Bronchial epithelial cell (primary cell): ENCODE measurements at regions not wholly inside any gene's neighbourhood (a gene's known extent, or its start where the extent isn't known, plus 50 kb on each side); places are given as distances from the start of the nearest gene placed in this dataset.
"Not testable (repeated sequence)": the region's sequence is repeated elsewhere in the genome, so short reads cannot be mapped to it uniquely, and the experiment has no call there.

Experiments
- DNase-seq: peaks from one replicate; pipeline ENCODE4 v3.0.0-alpha.2; 2010; ENCODE audit warnings: low read depth
- FAIRE-seq: peaks from 2 replicates; lab custom pipeline; 2011; peaks lifted over from hg19 to GRCh38; lab: Jason Lieb, UNC
- H3K27me3 ChIP-seq: 2 replicates; pipeline ENCODE4 v1.5.1; 2011; ENCODE audit warnings: low read length; ENCODE audit not compliant: control insufficient read depth, insufficient read depth
- H3K36me3 ChIP-seq: 2 replicates; pipeline ENCODE4 v1.5.1; 2011; ENCODE audit warnings: low read length; ENCODE audit not compliant: control insufficient read depth, insufficient read depth
- H3K4me3 ChIP-seq: 2 replicates; pipeline ENCODE4 v1.5.1; 2011; ENCODE audit warnings: mild to moderate bottlenecking, low read depth, low read length, control low read depth
- TF ChIP-seq, protein P1 (sequence below): IDR thresholded peaks from 2 replicates; pipeline ENCODE4 v1.5.1; 2011; ENCODE audit warnings: mild to moderate bottlenecking, moderate library complexity, low read length, control low read depth, inconsistent platforms; ENCODE audit not compliant: insufficient read depth, severe bottlenecking

DNA sequence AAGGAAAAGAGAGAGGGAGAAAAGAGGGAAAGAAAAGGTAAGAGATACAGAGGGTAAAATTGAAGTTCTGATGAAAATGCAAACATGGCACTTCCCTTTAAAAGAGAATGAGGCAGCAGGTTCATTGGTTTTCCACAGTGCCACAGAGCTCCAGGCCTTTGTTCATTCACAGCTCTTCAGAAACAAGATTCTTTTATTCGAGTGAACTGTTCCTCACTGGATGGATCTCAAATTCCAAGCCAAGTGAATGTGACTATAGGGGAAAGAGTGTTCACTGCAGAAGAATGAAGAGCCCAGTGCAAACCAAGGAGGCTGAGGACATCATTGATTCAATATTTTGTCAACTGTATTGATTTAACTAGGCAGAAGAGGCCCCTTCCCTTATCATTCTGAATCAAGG, 280.3 kb upstream of the PROK2 start:
- FAIRE-seq: no peak
- DNase-seq: no peak

DNA sequence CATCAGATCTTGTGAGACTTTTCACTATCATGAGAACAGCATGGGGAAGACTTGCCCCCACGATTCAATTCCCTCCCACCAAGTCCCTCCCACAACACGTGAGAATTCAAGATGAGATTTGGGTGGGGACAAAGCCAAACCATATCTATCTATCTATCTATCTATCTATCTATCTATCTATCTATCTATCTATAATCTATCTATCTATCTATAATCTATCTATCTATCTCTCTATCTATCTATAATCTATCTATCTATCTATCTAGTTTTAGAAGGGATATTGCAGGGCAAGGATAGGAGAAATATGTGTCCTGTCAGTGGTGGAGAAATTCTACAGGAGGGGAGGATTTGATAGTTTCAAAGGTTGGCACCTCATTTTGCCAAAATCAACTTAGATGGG, 279.8 kb upstream of the PROK2 start:
- H3K4me3 ChIP-seq, H3K27me3 ChIP-seq, H3K36me3 ChIP-seq, FAIRE-seq, DNase-seq: not testable (repeated sequence)

More for the DNA sequence above, 280.3 kb upstream of the PROK2 start:
- no peaks in the 10 kb centered on the region for H3K27me3 ChIP-seq
- H3K36me3 ChIP-seq: no peaks in the 10 kb centered on the region
- TF ChIP-seq, protein P1, sequence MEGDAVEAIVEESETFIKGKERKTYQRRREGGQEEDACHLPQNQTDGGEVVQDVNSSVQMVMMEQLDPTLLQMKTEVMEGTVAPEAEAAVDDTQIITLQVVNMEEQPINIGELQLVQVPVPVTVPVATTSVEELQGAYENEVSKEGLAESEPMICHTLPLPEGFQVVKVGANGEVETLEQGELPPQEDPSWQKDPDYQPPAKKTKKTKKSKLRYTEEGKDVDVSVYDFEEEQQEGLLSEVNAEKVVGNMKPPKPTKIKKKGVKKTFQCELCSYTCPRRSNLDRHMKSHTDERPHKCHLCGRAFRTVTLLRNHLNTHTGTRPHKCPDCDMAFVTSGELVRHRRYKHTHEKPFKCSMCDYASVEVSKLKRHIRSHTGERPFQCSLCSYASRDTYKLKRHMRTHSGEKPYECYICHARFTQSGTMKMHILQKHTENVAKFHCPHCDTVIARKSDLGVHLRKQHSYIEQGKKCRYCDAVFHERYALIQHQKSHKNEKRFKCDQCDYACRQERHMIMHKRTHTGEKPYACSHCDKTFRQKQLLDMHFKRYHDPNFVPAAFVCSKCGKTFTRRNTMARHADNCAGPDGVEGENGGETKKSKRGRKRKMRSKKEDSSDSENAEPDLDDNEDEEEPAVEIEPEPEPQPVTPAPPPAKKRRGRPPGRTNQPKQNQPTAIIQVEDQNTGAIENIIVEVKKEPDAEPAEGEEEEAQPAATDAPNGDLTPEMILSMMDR: no peak
- no peak overlapping the region for H3K4me3 ChIP-seq

DNA sequence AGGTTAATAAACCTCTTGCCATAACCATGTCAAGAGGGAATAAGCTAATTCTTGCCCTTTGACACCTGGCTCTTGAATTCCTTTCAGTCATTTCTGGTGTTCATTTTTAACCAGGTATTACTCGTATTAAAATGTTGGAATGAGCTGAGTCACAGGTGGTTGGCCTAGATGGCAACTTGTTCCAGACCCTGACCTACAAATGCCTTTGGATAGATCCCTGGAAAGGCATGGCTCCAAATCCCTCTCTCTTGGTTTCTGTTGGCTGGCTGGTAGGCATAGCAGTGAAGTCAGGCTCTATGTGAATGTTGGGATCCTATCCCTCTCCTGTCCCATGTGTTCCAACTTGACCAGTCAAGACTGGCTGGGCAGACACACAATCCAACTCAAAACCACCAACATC, 277.1 kb upstream of the PROK2 start:
- FAIRE-seq (no peak), DNase-seq (peak; percentile 10)
- Histone ChIP-seq H3K27me3 (no peaks in the 10 kb centered on the region), H3K36me3 (no peaks in the 10 kb centered on the region), H3K4me3 (no peak overlapping the region)
- TF ChIP-seq, protein P1: no peak

DNA sequence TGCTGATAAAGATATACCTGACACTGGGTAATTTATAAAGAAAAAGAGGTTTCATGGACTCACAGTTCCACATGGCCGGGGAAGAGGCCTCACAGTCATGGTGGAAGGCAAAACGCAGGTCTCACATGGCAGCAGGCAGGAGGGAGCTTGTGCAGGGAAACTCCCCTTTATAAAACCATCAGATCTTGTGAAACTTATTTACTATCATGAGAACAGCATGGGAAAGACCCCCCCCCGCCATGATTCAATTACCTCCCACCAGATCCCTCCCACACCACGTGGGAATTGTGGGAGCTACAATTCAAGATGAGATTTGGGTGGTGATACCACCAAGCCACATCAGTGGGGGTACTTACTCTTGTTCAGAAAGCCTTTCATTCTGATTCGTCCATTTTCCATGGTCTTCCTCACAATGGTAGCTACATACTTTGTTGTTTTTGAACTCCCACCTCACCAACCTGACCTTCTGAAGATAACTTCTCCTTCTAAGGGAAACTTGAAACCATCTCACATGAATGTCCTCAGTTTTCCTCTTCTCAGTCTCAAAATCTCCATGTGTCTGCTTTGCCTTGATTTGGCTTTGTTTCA, 275.6 kb upstream of the PROK2 start:
- Histone ChIP-seq H3K27me3 (no peaks in the 10 kb centered on the region), H3K36me3 (no peaks in the 10 kb centered on the region), H3K4me3 (no peak overlapping the region)
- TF ChIP-seq, protein P1: no peak
- DNase-seq: no peak
- no peak for FAIRE-seq

DNA sequence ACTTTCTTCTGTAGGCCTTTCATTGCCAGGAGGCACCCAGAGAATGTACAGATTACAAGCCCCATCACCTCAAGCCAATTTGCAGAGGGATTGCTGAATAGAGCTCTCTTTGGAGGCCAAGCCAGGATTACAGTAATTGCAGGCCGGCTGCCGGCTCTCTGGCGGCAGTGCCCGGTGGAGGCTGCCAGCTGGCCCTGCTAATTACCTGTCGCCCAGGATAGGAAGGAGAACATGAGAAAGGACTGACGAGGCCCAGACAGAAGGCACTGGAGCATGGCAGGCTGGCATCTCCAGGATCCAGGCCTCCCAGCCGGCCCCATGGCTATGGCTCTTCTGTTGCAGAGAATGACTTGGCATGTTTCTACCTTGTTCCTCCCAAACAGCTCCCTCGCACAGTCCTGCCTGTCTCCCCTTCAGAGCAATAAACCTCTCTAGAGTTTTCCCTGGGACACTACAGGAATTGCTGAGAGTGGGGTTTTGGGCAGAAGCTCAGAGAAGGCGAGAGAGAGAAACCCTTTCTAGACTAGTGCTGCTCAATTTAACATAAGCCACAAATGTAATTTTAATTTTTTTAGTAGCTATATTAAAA, 273.6 kb upstream of the PROK2 start:
- Histone ChIP-seq H3K27me3 (no peaks in the 10 kb centered on the region), H3K4me3 (no peak overlapping the region), H3K36me3 (no peaks in the 10 kb centered on the region)
- FAIRE-seq (no peak), DNase-seq (no peak)
- TF ChIP-seq, protein P1: no peak

DNA sequence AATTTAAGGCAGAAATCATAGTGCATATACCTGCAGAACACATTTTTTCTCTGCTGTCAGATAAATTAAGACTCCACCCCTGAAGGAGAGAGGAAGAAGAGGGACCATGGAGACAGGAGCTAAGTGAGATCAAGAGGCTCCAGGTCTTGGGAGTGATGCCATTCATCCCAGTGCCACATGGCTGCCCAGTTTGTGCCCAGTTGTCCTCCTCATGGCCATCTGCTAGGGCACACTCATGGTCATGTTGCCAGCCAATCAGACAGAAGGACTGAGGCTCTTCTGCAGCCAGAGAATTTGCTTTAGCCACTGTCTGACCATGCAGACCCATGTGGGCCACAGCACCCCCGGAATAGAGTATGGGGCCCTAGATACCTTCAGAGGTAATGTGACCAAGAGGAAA, 270.5 kb upstream of the PROK2 start:
- no peak overlapping the region for H3K4me3 ChIP-seq
- TF ChIP-seq, protein P1: no peak
- DNase-seq: no peak
- no peak for FAIRE-seq
- no peaks in the 10 kb centered on the region for H3K27me3 ChIP-seq
- no peaks in the 10 kb centered on the region for H3K36me3 ChIP-seq
